Mammary epithelial cell (primary cell): ENCODE measurements at regions not wholly inside any gene's neighbourhood (a gene's known extent, or its start where the extent isn't known, plus 50 kb on each side); places are given as distances from the start of the nearest gene placed in this dataset.

Source experiments
- EZH2 ChIP-seq: IDR thresholded peaks from 2 replicates; pipeline ENCODE4 v1.6.1; 2012; ENCODE audit warnings: low read length, inconsistent platforms, borderline replicate concordance
- TF ChIP-seq, protein P1 (sequence below), 2 donors: IDR thresholded peaks in 1 of 2; conservative IDR thresholded peaks in 1 of 2; 2 replicates each; pipeline ENCODE4 v1.5.1; 2011 to 2012; ENCODE audit warnings: inconsistent platforms in 2 of 2, low read length in 2 of 2, mild to moderate bottlenecking in 2 of 2, control low read depth in 1 of 2, low read depth in 1 of 2; ENCODE audit not compliant: insufficient read depth in 1 of 2; ENCODE audit errors: extremely low read depth in 1 of 2

DNA sequence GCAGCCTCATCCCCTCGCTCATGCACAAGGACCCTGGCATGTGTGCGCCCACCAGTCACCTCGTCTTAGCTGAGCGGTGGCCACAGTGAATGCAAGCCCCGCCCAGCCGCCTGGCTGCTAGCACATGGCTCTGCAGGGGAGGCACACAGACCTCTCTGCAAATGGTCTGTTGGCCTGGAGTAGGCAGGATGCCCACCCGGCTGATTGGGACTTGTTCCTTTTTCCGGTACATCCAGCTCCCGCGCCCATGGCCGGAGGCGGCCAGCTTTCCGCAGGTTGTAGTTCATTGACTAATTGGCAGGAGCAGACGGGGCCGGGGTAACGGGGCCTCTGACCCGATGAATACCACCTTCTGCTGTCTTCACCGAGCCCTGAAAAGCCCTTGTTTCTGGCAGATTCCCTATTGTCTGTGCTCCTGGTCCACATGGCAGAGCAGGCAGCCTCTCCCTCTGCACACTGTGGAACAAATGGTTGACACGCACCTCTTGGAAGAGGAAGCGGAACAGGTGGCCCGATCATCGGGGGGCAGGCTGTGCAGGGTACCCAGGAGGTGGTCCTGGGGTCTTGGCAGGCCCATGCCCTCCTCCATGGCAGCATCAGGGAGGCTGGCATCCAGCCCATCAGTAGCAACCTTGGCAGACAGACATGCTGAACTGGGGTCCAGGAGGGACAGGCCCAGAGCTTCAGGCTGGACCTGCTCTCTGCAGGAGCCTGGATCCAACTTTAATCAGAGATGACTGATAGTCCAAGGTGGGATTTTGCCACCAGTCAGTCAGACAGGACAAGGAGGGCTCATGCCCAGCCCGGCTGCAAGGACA is 1512.0 kb downstream of the BRD1 start:
- TF ChIP-seq, protein P1, sequence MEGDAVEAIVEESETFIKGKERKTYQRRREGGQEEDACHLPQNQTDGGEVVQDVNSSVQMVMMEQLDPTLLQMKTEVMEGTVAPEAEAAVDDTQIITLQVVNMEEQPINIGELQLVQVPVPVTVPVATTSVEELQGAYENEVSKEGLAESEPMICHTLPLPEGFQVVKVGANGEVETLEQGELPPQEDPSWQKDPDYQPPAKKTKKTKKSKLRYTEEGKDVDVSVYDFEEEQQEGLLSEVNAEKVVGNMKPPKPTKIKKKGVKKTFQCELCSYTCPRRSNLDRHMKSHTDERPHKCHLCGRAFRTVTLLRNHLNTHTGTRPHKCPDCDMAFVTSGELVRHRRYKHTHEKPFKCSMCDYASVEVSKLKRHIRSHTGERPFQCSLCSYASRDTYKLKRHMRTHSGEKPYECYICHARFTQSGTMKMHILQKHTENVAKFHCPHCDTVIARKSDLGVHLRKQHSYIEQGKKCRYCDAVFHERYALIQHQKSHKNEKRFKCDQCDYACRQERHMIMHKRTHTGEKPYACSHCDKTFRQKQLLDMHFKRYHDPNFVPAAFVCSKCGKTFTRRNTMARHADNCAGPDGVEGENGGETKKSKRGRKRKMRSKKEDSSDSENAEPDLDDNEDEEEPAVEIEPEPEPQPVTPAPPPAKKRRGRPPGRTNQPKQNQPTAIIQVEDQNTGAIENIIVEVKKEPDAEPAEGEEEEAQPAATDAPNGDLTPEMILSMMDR (conservative IDR thresholded peaks at IDR 0.05 in 1 of 2, IDR thresholded peaks at IDR 0.05 in 1 of 2; ENCODE audit: extremely low read depth in 1 of 2, insufficient read depth in 1 of 2, low read depth in 1 of 2, low read length in 2 of 2), result no peak
- TF ChIP-seq EZH2, result no peak
